ENCODE measurements at regions not wholly inside any gene's neighbourhood (a gene's known extent, or its start where the extent isn't known, plus 50 kb on each side); places are given as distances from the start of the nearest gene placed in this dataset.

- H3K27me3 Mint-ChIP-seq (ENCODE audit: insufficient read depth, unreplicated experiment) = peaks cover 11% of the 10 kb centered on the region
- Histone ChIP-seq H3K4me1 (no peaks in the 10 kb centered on the region), H3K4me3 (ENCODE audit: low read depth, low read length) (no peak overlapping the region), H3K9me3 (no peaks in the 10 kb centered on the region), H3K36me3 (ENCODE audit: control insufficient read depth, insufficient read depth, low read length) (no peaks in the 10 kb centered on the region), H3K27me3 (replicated peaks; ENCODE audit: control insufficient read depth, insufficient read depth, low read length) (no peaks in the 10 kb centered on the region)
- no peaks in the 10 kb centered on the region for H3K4me1 Mint-ChIP-seq (ENCODE audit: low read depth, unreplicated experiment)
- H3K36me3 Mint-ChIP-seq (ENCODE audit: insufficient read depth, unreplicated experiment) = no peaks in the 10 kb centered on the region
- POLR2A ChIA-PET = no interaction called here
- no peak for TF ChIP-seq CTCF (IDR thresholded peaks at IDR 0.05; ENCODE audit: insufficient read depth in 1 of 2, low read depth in 1 of 2, low read length in 1 of 2, severe bottlenecking in 1 of 2, unreplicated experiment in 1 of 2)
- H3K9me3 Mint-ChIP-seq (ENCODE audit: unreplicated experiment) = no peaks in the 10 kb centered on the region
- CTCF ChIA-PET = no interaction called here
- no peak overlapping the region for H3K4me3 Mint-ChIP-seq (ENCODE audit: unreplicated experiment)
- intact Hi-C loops (cut with micrococcal nuclease; ENCODE audit: unreplicated experiment) = loop anchor here (10.0 kb wide), 2 partner anchors 76 to 164 kb away; partner anchors contain the start of genes CDC45, SEPTIN5 and UFD1
- BruUV-seq (replicated peaks) = no TSS peak
- no peak overlapping the region for H3K27ac Mint-ChIP-seq (ENCODE audit: unreplicated experiment)
- DNase-seq = peak in 1 of 2 experiments; percentile 14
Observed at GRCh38 chr22:19638282-19639015, 75.9 kb upstream of the SEPTIN5 start.

GRCh38 chr22:19639610-19640135 is 74.6 kb upstream of the SEPTIN5 start:
- no peak for DNase-seq
- Mint-ChIP-seq H3K9me3 (ENCODE audit: unreplicated experiment) (no peaks in the 10 kb centered on the region), H3K4me1 (ENCODE audit: low read depth, unreplicated experiment) (no peaks in the 10 kb centered on the region), H3K27ac (ENCODE audit: unreplicated experiment) (no peak overlapping the region), H3K4me3 (ENCODE audit: unreplicated experiment) (no peak overlapping the region), H3K36me3 (ENCODE audit: insufficient read depth, unreplicated experiment) (no peaks in the 10 kb centered on the region), H3K27me3 (ENCODE audit: insufficient read depth, unreplicated experiment) (peaks cover 11% of the 10 kb centered on the region)
- ChIA-PET CTCF (no interaction called here), POLR2A (no interaction called here)
- no TSS peak for BruUV-seq (replicated peaks)
- Histone ChIP-seq H3K4me1 (no peaks in the 10 kb centered on the region), H3K4me3 (ENCODE audit: low read depth, low read length) (no peak overlapping the region), H3K9me3 (no peaks in the 10 kb centered on the region), H3K27me3 (replicated peaks; ENCODE audit: control insufficient read depth, insufficient read depth, low read length) (no peaks in the 10 kb centered on the region), H3K36me3 (ENCODE audit: control insufficient read depth, insufficient read depth, low read length) (no peaks in the 10 kb centered on the region)
- no peak for TF ChIP-seq CTCF (IDR thresholded peaks at IDR 0.05; ENCODE audit: insufficient read depth in 1 of 2, low read depth in 1 of 2, low read length in 1 of 2, severe bottlenecking in 1 of 2, unreplicated experiment in 1 of 2)
- intact Hi-C loops (cut with micrococcal nuclease; ENCODE audit: unreplicated experiment) = loop anchor here (10.0 kb wide), 2 partner anchors 75 to 165 kb away; partner anchors contain the start of genes CDC45, SEPTIN5 and UFD1

- Histone ChIP-seq H3K9me3 (no peaks in the 10 kb centered on the region), H3K27me3 (replicated peaks; ENCODE audit: control insufficient read depth, insufficient read depth, low read length) (no peaks in the 10 kb centered on the region), H3K4me1 (no peaks in the 10 kb centered on the region), H3K36me3 (ENCODE audit: control insufficient read depth, insufficient read depth, low read length) (no peaks in the 10 kb centered on the region), H3K4me3 (ENCODE audit: low read depth, low read length) (no peak overlapping the region)
- no peaks in the 10 kb centered on the region for H3K9me3 Mint-ChIP-seq (ENCODE audit: unreplicated experiment)
- no peak for TF ChIP-seq CTCF (IDR thresholded peaks at IDR 0.05; ENCODE audit: insufficient read depth in 1 of 2, low read depth in 1 of 2, low read length in 1 of 2, severe bottlenecking in 1 of 2, unreplicated experiment in 1 of 2)
- no peak overlapping the region for H3K27ac Mint-ChIP-seq (ENCODE audit: unreplicated experiment)
- CTCF ChIA-PET = interaction anchor here (0.6 to 0.7 kb wide), 2 partner anchors 21 to 340 kb away, joined by 3 to 7 read pairs; no protein-coding TSS in a partner anchor
- no peak for DNase-seq
- BruUV-seq (replicated peaks) = no TSS peak
- H3K4me1 Mint-ChIP-seq (ENCODE audit: low read depth, unreplicated experiment) = no peaks in the 10 kb centered on the region
- no peaks in the 10 kb centered on the region for H3K36me3 Mint-ChIP-seq (ENCODE audit: insufficient read depth, unreplicated experiment)
- H3K4me3 Mint-ChIP-seq (ENCODE audit: unreplicated experiment) = no peak overlapping the region
- POLR2A ChIA-PET = no interaction called here
- intact Hi-C loops (cut with micrococcal nuclease; ENCODE audit: unreplicated experiment) = no loop called here
- H3K27me3 Mint-ChIP-seq (ENCODE audit: insufficient read depth, unreplicated experiment) = peaks cover 14% of the 10 kb centered on the region
Observed at GRCh38 chr22:19640306-19640705, 74.0 kb upstream of the SEPTIN5 start.
